MV-4-11 (cell line): ENCODE measurements at regions not wholly inside any gene's neighbourhood (a gene's known extent, or its start where the extent isn't known, plus 50 kb on each side); places are given as distances from the start of the nearest gene placed in this dataset.
"Not testable (repeated sequence)": the region's sequence is repeated elsewhere in the genome, so short reads cannot be mapped to it uniquely, and the experiment has no call there.

Experiments
- DNase-seq: peaks from one replicate; lab custom pipeline; 2025; lab: John Stamatoyannopoulos, UW

- DNase-seq: no peak
Observed at GRCh38 chr2:83386549-83386948, 1072.5 kb downstream of the SUCLG1 start.

DNA sequence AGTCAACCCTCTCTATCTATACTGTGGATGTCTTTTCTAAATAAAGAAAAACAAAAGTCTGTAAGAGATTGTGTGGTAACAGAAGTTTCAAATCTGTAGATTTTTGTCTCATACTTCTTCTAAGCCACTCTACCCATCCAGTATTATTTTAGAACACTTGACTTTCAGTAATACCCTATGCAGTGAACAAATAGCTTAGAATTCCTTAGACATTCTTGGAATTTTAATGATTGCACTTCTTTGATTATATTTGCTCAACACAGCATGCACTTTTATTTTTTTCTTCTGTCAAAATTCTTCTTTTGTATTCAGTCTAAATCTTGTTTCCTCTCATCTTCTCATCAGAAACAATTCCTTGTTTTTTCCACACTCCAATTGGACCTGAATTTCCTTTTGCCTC lies 1080.2 kb downstream of the SUCLG1 start:
- no peak for DNase-seq

- DNase-seq: no peak
Observed at GRCh38 chr2:83376731-83377130, 1082.3 kb downstream of the SUCLG1 start.

GRCh38 chr2:83370419-83370762 lies 1088.7 kb downstream of the SUCLG1 start:
- no peak for DNase-seq

DNA sequence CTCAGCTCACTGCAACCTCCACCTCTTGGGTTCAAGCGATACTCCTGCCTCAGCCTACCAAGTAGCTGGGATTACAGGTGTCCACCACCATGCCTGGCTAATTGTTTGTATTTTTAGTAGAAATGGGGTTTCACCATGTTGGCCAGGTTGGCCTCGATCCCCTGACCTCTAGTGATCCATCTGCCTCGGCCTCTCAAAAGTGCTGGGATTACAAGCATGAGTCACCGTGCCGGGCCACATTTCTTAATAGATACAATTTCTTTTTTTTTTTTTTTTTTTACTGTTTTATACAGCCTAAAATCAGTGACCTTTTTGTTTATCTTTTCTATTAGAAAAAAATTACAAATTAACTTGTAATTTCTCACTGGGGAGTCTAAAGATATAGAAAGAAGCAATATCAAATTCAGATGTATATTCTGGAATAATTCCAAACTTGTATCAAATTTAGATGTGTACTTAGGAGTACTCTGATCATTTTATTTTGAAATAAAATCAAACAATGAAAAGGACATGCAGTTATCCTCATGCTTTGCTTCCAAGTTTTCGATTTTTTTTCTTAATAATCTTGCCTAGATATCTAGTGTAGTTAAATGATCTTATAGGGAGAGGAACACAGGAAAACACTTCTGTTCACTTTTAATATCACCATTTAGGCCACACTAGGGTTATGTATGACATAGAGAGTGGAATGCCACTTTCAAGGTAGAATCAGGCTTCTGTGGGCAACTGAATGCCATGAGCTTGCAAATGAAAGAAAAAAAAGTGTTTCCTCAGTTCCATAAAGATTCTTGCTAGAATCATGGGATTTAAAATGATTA lies 1089.3 kb downstream of the SUCLG1 start:
- no peak for DNase-seq

DNA sequence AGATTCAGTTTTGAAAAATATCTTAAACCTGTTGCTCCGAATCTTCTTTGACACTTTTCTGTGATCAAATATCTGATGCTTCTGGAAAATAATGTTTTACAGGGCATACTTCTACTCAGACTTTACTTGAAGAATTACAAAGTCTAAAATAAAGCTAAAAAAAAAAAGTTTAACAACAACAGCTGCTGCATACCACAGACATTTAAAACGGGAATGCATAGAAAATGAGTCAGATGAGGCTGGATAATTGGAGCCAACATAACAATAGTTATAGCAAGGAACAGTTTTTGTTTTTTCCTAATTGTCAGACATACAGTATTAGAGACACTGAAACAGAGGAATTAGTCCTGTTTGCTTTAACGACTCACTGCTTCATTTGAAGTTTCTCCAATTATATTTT lies 1090.2 kb downstream of the SUCLG1 start:
- DNase-seq: no peak

DNA sequence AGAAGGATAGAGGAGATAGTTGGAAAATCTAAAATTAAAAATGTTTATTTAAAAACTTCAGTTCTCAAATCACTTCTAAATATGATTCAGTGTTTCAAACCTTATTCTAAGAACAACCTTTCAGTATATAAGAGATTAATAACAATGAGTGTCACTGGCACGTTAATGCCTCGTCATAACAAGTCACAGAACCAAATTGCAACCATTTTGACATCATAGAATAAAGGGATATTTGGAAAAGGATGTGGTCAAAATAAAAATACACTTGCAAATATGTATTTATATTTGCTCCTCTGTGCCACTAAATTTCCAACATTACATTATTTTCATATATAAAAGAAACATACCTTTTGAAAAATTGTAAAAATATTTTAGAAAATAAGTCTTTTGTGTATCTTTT lies 1090.6 kb downstream of the SUCLG1 start:
- no peak for DNase-seq

DNA sequence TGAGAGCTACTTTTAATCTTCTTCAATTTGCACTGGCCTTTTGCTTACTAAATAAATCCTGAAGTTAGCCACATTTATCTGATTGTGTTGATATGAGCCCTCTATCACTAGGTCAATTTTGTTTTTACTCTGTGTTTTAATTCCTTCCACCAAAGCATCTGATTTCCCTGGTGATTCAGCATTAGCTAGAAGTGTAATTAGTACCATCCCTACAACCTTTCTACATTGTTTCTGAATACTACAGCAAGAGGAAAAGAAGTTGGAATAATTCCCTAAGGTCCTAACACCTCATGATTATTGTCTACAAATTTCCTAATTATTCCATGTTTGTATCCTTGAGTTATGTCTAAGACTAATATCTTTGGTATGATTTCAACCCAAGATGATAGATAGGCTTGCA lies 1093.6 kb downstream of the SUCLG1 start:
- no peak for DNase-seq

DNA sequence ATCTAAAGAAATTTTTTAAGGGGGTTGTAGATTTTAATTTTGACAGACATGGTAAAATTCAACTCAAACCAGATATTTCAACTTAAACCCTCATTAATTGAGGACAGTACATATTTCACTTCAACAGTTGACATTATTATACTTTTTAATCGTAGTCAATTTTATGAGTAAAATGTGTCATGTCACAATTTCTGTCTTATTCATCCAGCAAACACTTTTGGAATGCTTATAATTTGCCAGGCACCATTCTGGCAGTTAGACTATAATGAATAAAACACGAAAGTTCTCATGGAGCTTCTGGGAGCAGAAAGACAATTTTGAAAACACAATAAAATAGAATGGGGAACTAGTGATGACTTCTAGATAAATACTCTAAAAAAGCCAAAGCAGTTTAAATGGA lies 1094.8 kb downstream of the SUCLG1 start:
- no peak for DNase-seq

DNA sequence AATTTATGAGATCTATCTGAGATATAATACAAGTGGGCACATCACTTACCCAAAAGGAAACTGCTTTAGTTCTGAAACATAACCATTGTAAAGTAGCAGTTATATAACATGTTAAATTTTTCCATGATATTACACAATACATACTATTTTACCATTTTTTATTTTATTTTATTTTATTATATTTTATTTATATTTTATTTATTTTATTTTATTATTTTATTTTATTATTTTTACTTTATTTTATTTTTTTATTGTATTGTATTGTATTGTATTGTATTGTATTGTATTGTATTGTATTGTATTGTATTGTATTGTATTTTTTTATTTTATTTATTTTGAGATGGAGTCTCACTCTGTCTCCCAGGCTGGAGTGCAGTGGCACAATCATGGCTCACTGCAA lies 1095.9 kb downstream of the SUCLG1 start:
- DNase-seq: not testable (repeated sequence)

DNA sequence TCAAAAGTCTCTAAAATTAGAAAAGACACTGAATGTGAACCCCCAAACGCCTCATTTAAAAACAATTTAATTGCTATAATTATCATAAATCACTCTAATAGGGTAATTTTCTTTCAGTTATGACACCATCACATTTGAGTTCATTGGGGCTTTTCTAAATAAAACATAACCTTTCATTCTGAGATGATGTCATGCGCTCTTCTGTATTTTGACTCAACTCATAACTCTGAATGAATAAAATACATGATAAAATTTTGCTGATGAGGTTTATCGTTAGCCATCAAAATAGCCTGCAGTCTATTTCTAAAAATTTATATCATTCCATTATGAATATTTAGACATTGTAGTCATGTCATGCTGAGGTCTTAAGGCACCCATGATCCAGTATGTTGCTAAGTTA lies 1099.7 kb downstream of the SUCLG1 start:
- no peak for DNase-seq

GRCh38 chr2:83342860-83343329 lies 1116.2 kb downstream of the SUCLG1 start:
- DNase-seq: no peak

DNA sequence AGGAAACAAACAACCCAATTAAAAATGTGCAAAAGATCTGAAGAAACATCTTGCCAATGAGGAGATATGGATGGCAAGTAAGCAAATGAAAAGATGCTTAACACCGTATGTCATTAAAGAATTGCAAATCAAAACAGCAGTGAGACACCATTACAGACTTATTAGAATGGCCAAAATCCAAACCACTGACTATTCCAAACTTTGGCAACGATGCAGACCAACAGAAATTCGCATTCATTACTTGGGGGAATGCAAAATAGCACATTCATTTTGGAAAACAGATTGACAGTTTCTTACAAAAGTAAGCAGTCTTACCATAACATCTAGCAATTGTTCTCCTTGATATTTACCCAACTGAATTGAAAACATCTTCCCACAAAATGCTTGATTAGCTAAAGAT lies 1118.7 kb downstream of the SUCLG1 start:
- DNase-seq: no peak

DNA sequence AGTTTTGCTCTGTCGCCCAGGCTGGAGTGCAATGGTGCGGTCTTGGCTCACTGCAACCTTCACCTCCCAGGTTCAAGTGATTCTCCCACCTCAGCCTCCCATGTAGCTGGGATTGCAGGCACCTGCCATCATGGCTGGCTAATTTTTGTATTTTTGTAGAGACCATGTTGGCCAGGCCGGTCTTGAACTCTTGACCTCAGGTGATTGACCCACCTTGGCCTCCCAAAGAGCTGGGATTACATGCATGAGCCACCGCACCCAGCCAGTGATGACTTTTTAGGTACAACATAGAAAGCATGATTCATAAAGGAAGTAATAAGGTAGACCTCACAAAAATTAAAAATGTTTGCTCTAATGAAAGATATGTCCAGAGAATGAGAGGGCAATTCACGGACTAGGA lies 1119.1 kb downstream of the SUCLG1 start:
- not testable (repeated sequence) for DNase-seq

GRCh38 chr2:83331810-83332209 lies 1127.3 kb downstream of the SUCLG1 start:
- DNase-seq: no peak

DNA sequence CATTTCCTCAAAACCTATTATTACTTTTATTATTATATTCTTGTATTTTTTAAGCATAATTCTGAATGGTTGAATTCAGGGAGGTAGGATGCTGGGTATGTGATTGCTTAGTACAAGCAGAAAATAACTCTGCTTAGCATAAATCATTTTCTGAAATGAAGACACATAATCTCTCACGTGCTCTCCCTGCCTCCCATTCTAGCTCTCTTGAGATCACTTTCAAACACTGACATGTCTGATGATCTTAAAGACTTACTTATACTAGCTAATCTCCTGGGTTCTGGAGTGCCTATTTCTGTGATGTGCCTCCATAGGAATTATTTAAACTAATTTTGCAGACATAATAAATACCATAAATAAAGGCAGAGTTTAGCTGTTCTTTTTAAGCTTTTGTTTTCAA lies 1136.0 kb downstream of the SUCLG1 start:
- DNase-seq: no peak

GRCh38 chr2:83320053-83320452 lies 1139.0 kb downstream of the SUCLG1 start:
- no peak for DNase-seq

DNA sequence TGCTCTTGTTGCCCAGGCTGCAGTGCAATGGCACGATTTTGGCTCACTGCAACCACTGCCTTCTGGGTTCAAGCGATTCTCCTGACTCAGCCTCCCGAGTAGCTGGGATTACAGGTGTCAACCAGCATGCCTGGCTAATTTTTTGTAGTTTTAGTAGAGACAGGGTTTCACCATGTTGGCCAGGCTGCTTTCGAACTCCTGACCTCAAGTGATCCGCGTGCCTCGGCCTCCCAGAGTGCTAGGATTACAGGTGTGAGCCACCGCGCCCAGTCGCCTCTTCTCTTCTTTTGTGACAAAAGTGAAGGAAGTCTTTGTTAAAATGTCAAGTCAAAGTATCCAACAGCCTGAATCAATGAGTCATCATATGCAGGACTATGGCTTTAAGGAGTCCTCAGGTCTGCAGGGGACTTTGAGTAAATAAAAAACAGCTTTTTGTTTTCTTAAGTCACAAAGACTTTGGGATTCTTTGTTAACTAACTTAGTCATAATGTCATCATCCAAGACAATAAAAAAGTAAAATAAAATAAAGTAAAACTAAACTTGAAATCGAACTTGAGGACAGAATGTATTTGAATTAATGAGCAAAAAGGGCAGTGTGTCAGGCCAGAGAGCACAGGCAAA lies 1153.2 kb downstream of the SUCLG1 start:
- no peak for DNase-seq

DNA sequence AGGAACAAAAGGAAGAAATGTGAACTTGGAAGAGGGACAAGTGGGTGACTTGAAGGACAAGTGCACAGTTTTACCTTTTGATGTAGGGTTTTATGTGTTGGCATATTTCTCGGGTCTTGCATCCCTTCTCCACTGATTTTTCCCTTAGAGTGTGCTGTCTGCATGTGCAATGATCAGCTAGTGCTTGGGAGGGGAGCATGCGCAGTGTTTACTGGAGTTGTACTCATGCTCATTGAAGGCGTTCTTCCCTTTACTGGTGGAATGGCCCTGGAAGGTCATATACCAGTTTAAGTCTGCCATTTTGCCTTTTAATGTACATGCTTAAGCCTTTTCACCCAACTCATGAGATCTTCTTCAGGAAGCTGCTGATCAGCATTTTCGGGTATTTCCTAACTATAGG lies 1168.0 kb downstream of the SUCLG1 start:
- no peak for DNase-seq

GRCh38 chr2:83282841-83283240 lies 1176.2 kb downstream of the SUCLG1 start:
- no peak for DNase-seq

DNA sequence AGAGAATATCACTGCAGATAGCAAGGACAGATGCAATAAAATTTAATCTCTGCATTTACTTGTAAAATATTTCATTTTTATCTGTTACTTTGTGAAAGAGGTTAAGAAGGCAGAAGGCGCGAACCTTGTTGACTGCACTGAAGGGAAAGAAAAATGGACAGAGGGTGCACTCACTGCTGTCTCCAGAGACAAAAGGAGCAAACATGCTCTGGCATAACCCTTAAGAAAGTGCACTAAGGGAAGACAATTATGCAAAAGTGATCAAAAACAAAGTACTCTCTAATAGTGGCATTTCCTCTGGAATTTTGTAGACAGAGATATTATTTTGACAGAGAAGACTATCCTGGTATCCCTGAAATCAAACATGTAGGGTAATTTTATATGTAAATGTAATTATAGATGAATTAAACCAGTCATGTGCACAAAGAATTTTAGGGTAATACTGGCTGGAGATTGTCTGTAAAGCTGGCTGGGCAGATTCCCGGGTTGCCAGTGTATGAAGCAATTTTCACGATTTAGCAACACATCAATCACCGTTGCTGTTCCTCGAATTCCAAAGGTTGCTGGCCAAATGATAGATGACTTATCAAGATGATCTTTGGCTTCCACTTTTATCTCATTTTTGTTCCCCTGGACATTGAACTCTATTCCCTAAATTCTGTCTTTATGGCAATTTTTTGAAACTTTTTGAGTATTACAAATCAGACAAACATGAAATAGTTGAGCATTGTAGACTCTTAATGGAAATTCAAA lies 1176.9 kb downstream of the SUCLG1 start:
- DNase-seq: no peak

GRCh38 chr2:83280391-83280790 lies 1178.7 kb downstream of the SUCLG1 start:
- DNase-seq: no peak

DNA sequence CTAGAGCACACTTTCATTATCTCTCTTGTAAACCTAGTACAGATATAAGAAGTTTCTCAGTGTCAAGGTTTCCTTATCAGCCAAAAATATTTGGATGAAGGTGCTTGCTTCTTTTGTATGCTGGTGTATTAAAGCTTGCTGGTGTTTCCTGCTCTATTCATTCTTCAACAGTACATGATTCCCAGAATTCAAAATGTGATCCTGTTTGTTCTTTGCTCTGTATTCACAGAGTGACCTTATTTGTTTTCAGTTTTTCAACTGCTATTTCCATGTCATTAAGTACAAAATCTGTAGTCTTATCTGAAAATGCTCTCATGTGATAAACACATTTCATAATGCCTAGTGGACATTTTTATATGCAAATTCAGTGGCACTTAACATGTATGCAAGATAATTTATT lies 1185.8 kb downstream of the SUCLG1 start:
- DNase-seq: no peak
